HG02943 (cell line): ENCODE measurements at regions not wholly inside any gene's neighbourhood (a gene's known extent, or its start where the extent isn't known, plus 50 kb on each side); places are given as distances from the start of the nearest gene placed in this dataset.

Source experiments
- ATAC-seq: cut with Tn5 transposase; IDR thresholded peaks from one replicate; pipeline ENCODE4 v1.9.1; 2021; ENCODE audit warnings: mild to moderate bottlenecking, low read depth, moderate library complexity; ENCODE audit not compliant: unreplicated experiment

- no peak for ATAC-seq
These were observed 71.7 kb upstream of the SIM2 start for GRCh38 chr21:36627242-36627641.

- ATAC-seq: no peak
These were observed 70.8 kb upstream of the SIM2 start for GRCh38 chr21:36628106-36628505.

- ATAC-seq: no peak
These were observed 70.0 kb upstream of the SIM2 start for GRCh38 chr21:36628761-36629460.

- no peak for ATAC-seq
These were observed 68.3 kb upstream of the SIM2 start for GRCh38 chr21:36630485-36631206.

- ATAC-seq: no peak
These were observed 62.9 kb upstream of the SIM2 start for GRCh38 chr21:36636016-36636415.

- ATAC-seq: no peak
These were observed 62.5 kb upstream of the SIM2 start for GRCh38 chr21:36636439-36636838.

- ATAC-seq: no peak
These were observed 59.1 kb upstream of the SIM2 start for GRCh38 chr21:36639769-36640168.

GRCh38 chr21:36640174-36640720 is 58.7 kb upstream of the SIM2 start:
- no peak for ATAC-seq

- ATAC-seq: no peak
These were observed 58.1 kb upstream of the SIM2 start for GRCh38 chr21:36640721-36641244.

GRCh38 chr21:36641346-36641745 is 57.6 kb upstream of the SIM2 start:
- no peak for ATAC-seq

- no peak for ATAC-seq
These were observed 57.0 kb upstream of the SIM2 start for GRCh38 chr21:36641886-36642285.

- ATAC-seq: no peak
These were observed 56.1 kb upstream of the SIM2 start for GRCh38 chr21:36642777-36643176.

GRCh38 chr21:36643374-36644250 is 55.3 kb upstream of the SIM2 start:
- ATAC-seq: no peak

GRCh38 chr21:36646011-36646410 is 52.9 kb upstream of the SIM2 start:
- no peak for ATAC-seq

GRCh38 chr21:36646645-36647044 is 52.3 kb upstream of the SIM2 start:
- no peak for ATAC-seq

GRCh38 chr21:36647279-36648093 is 51.4 kb upstream of the SIM2 start:
- no peak for ATAC-seq
